Pons (tissue), 1 donor: ENCODE measurements at regions not wholly inside any gene's neighbourhood (a gene's known extent, or its start where the extent isn't known, plus 50 kb on each side); places are given as distances from the start of the nearest gene placed in this dataset.
"Not testable (repeated sequence)": the region's sequence is repeated elsewhere in the genome, so short reads cannot be mapped to it uniquely, and the experiment has no call there.

Source experiments
- DNase-seq: peaks from one replicate; pipeline ENCODE4 v3.0.0-alpha.2; 2016; ENCODE audit warnings: low spot score

- no peak for DNase-seq
Observed at GRCh38 chr11:122022646-122023045, 93.4 kb downstream of the BLID start.

- DNase-seq, result no peak
Observed at GRCh38 chr11:122020902-122021301, 95.1 kb downstream of the BLID start.

- no peak for DNase-seq
Observed at GRCh38 chr11:122019908-122020694, 95.9 kb downstream of the BLID start.

GRCh38 chr11:122007601-122008071 lies 108.4 kb downstream of the BLID start:
- DNase-seq, result peak; percentile 58

- no peak for DNase-seq
Observed at GRCh38 chr11:122004446-122004845, 111.6 kb downstream of the BLID start.

GRCh38 chr11:122002926-122003325 lies 113.1 kb downstream of the BLID start:
- no peak for DNase-seq

- no peak for DNase-seq
Observed at GRCh38 chr11:122002047-122002446, 114.0 kb downstream of the BLID start.

- DNase-seq, result no peak
Observed at GRCh38 chr11:121999651-122000050, 116.4 kb downstream of the BLID start.

GRCh38 chr11:121996574-121996973 lies 119.4 kb downstream of the BLID start:
- no peak for DNase-seq

- DNase-seq, result no peak
Observed at GRCh38 chr11:121983901-121984300, 132.1 kb downstream of the BLID start.

- DNase-seq, result not testable (repeated sequence)
Observed at GRCh38 chr11:121977914-121978313, 138.1 kb downstream of the BLID start.

GRCh38 chr11:121968638-121969037 lies 147.4 kb downstream of the BLID start:
- no peak for DNase-seq

GRCh38 chr11:121967131-121967704 lies 148.8 kb downstream of the BLID start:
- DNase-seq, result peak; percentile 83

GRCh38 chr11:121965330-121965729 lies 150.7 kb downstream of the BLID start:
- DNase-seq, result no peak

GRCh38 chr11:121964591-121964990 lies 151.4 kb downstream of the BLID start:
- DNase-seq, result no peak

GRCh38 chr11:121963846-121964245 lies 152.2 kb downstream of the BLID start:
- DNase-seq, result not testable (repeated sequence)

GRCh38 chr11:121961321-121961801 lies 154.7 kb downstream of the BLID start:
- no peak for DNase-seq

GRCh38 chr11:121958971-121959325 lies 157.1 kb downstream of the BLID start:
- no peak for DNase-seq

- no peak for DNase-seq
Observed at GRCh38 chr11:121958323-121958970, 157.6 kb downstream of the BLID start.

- DNase-seq, result no peak
Observed at GRCh38 chr11:121953122-121953521, 162.9 kb downstream of the BLID start.

- no peak for DNase-seq
Observed at GRCh38 chr11:121950160-121950559, 165.9 kb downstream of the BLID start.

- no peak for DNase-seq
Observed at GRCh38 chr11:121946514-121946913, 169.5 kb downstream of the BLID start.
